Esophagus muscularis mucosa (tissue), 4 donors: ENCODE measurements at regions not wholly inside any gene's neighbourhood (a gene's known extent, or its start where the extent isn't known, plus 50 kb on each side); places are given as distances from the start of the nearest gene placed in this dataset.
"Not testable (repeated sequence)": the region's sequence is repeated elsewhere in the genome, so short reads cannot be mapped to it uniquely, and the experiment has no call there.

Experiments used
- DNase-seq: peaks from one replicate; pipeline ENCODE4 v3.0.0-alpha.2; 2017; ENCODE audit errors: extremely low spot score
- H3K27ac ChIP-seq, 4 donors: fragments of 200-600 bp; sonication (generic); replicated peaks in 1 of 4; 1 replicate in 3 of 4; 2 replicates in 1 of 4; pipeline ENCODE4 v1.5.1; 2016 to 2019; ENCODE audit warnings: mild to moderate bottlenecking in 1 of 4
- H3K27me3 ChIP-seq, 4 donors: fragments of 200-600 bp; sonication (generic); one replicate each; pipeline versions ENCODE4 v1.5.1 to v1.6.0; 2016 to 2019
- H3K36me3 ChIP-seq, 4 donors: fragments of 200-600 bp; sonication (generic); one replicate each; pipeline ENCODE4 v1.5.1; 2016 to 2019
- H3K4me1 ChIP-seq, 4 donors: fragments of 200-600 bp; sonication (generic); one replicate each; pipeline ENCODE4 v1.5.1; 2016 to 2019
- H3K4me3 ChIP-seq, 4 donors: fragments of 200-600 bp; sonication (generic); 1 replicate in 2 of 4; 2 replicates in 2 of 4; pipeline ENCODE4 v1.5.1; 2016 to 2019; ENCODE audit warnings: mild to moderate bottlenecking in 4 of 4, moderate library complexity in 1 of 4
- H3K9me3 ChIP-seq, 4 donors: fragments of 200-600 bp; sonication (generic); 1 replicate in 3 of 4; 2 replicates in 1 of 4; pipeline ENCODE4 v1.5.1; 2016 to 2019
- CTCF ChIP-seq, 3 experiments: fragments of 200-600 bp in 2 of 3; fragments of 450-650 bp in 1 of 3; sonication (generic) in 2 of 3; IDR thresholded peaks; one replicate each; pipeline ENCODE4 v1.5.1; 2017 to 2019; ENCODE audit warnings: antibody characterized with exemption in 3 of 3, mild to moderate bottlenecking in 2 of 3, moderate library complexity in 1 of 3
- EP300 ChIP-seq: sonication (generic); formaldehyde crosslinking; IDR thresholded peaks from one replicate; pipeline ENCODE4 v1.6.1; 2017; ENCODE audit warnings: antibody characterized with exemption
- POLR2A ChIP-seq: fragments of 450-650 bp; IDR thresholded peaks from one replicate; pipeline ENCODE4 v1.6.1; 2017; ENCODE audit warnings: antibody characterized with exemption, moderate library complexity, mild to moderate bottlenecking, low read depth
- POLR2AphosphoS5 ChIP-seq, 2 donors: sonication (generic); formaldehyde crosslinking; IDR thresholded peaks; one replicate each; pipeline ENCODE4 v1.6.1; 2017; ENCODE audit warnings: antibody characterized with exemption in 2 of 2
- WGBS: methylation state at CpG from one replicate; pipeline ENCODE4 v1.1.5; 2018; 5-methylcytosine and 5-hydroxymethylcytosine counted together
- intact Hi-C: fragments of 100-400 bp; cut with DNase I; formaldehyde crosslinking; loops from one replicate; pipeline ENCODE4 v1.15.1; 2023

- 76% methylated on average over 3 of the region's 3 CpGs for WGBS
- Histone ChIP-seq H3K36me3 (no peaks in the 10 kb centered on the region), H3K4me3 (no peak overlapping the region), H3K4me1 (no peaks in the 10 kb centered on the region), H3K9me3 (no peaks in the 10 kb centered on the region), H3K27me3 (no peaks in the 10 kb centered on the region), H3K27ac (no peak overlapping the region)
- TF ChIP-seq CTCF (IDR thresholded peaks at IDR 0.05) (no peak), EP300 (no peak), POLR2A (no peak), POLR2AphosphoS5 (IDR thresholded peaks at IDR 0.05) (no peak)
- no peak for DNase-seq
- intact Hi-C loops = no loop called here
These were observed 950.1 kb downstream of the TBL1XR1 start for GRCh38 chr3:176247191-176247590.

DNA sequence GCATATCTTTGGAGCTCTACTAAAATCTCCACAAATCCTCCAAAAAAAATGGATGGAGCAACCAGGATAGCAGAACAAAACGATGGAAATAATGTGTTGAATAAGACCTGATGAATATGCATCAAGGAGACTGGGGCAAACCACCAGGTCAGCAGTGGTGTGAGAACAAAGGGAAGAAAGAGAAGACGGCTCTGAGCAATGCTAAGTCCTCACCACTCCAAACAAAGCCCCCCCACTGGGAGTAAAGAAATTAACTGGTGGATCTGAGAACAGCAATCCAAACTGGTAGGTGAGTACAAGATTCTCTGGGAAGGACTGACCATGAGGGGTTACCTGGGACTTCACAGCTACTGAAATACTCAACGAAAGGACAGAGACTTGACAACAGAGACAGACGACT, 977.3 kb downstream of the TBL1XR1 start:
- DNase-seq = no peak
- Histone ChIP-seq H3K4me1 (no peaks in the 10 kb centered on the region), H3K27ac (no peak overlapping the region), H3K4me3 (no peak overlapping the region), H3K36me3 (no peaks in the 10 kb centered on the region), H3K9me3 (no peaks in the 10 kb centered on the region), H3K27me3 (no peaks in the 10 kb centered on the region)
- intact Hi-C loops = no loop called here
- TF ChIP-seq CTCF (IDR thresholded peaks at IDR 0.05) = no peak
- TF ChIP-seq POLR2A = no peak
- no peak for TF ChIP-seq POLR2AphosphoS5 (IDR thresholded peaks at IDR 0.05)
- TF ChIP-seq EP300 = no peak
- 79% methylated on average over 4 of the region's 4 CpGs for WGBS

DNA sequence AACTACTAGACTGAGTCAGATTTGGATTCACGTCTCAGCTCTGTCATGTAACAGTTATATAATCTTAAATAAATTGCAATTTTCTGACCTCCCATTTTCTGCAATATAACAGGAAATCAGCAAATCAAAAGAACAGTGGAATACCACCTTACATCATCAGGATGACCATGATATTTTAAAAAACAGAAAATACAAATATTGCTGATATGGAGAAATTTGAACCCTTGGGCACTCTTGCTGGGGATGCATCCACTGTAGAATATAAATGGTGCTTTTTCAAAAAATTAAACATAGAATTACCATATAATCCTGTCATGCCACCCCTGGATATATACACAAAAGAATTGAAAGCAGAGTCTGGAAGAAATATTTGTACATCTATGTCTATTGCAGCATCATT, 982.5 kb downstream of the TBL1XR1 start:
- intact Hi-C loops = no loop called here
- Histone ChIP-seq H3K9me3 (no peaks in the 10 kb centered on the region), H3K4me3 (no peak overlapping the region), H3K36me3 (no peaks in the 10 kb centered on the region), H3K27me3 (no peaks in the 10 kb centered on the region), H3K4me1 (no peaks in the 10 kb centered on the region), H3K27ac (no peak overlapping the region)
- DNase-seq = no peak
- WGBS = 89% methylated on average over 1 of the region's 1 CpG
- TF ChIP-seq EP300 (no peak), POLR2AphosphoS5 (IDR thresholded peaks at IDR 0.05) (no peak), CTCF (IDR thresholded peaks at IDR 0.05) (no peak), POLR2A (no peak)

DNA sequence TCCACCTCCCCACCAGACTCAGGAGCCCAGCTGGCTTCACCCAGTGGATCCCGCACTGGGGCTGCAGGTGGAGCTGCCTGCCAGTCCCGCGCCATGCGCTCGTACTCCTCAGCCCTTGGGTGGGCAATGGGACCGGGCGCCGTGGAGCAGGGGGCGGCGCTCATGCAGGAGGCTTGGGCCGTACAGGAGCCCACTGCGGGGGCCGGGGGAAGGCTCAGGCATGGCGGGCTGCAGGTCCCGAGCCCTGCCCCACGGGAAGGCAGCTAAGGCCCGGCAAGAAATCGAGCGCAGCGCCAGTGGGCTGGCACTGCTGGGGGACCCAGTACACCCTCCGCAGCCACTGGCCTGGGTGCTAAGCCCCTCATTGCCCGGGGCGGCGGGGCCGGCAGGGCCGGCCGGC, 984.0 kb downstream of the TBL1XR1 start:
- H3K27me3 ChIP-seq, H3K27ac ChIP-seq, DNase-seq, H3K4me1 ChIP-seq, H3K4me3 ChIP-seq, H3K9me3 ChIP-seq, intact Hi-C loops, H3K36me3 ChIP-seq: not testable (repeated sequence)
- no CpG with 5 or more reads among the region's 27 CpGs for WGBS

GRCh38 chr3:176208915-176209314, 988.4 kb downstream of the TBL1XR1 start:
- H3K4me3 ChIP-seq = no peak overlapping the region
- WGBS = 78% methylated on average over 2 of the region's 2 CpGs
- H3K27ac ChIP-seq = no peak overlapping the region
- TF ChIP-seq POLR2AphosphoS5 (IDR thresholded peaks at IDR 0.05) = no peak
- no peak for TF ChIP-seq CTCF (IDR thresholded peaks at IDR 0.05)
- TF ChIP-seq EP300 = no peak
- TF ChIP-seq POLR2A = no peak
- intact Hi-C loops = no loop called here
- H3K27me3 ChIP-seq = no peaks in the 10 kb centered on the region
- no peaks in the 10 kb centered on the region for H3K9me3 ChIP-seq
- no peaks in the 10 kb centered on the region for H3K36me3 ChIP-seq
- no peaks in the 10 kb centered on the region for H3K4me1 ChIP-seq
- no peak for DNase-seq
